ENCODE measurements at regions not wholly inside any gene's neighbourhood (a gene's known extent, or its start where the extent isn't known, plus 50 kb on each side); places are given as distances from the start of the nearest gene placed in this dataset.

DNA sequence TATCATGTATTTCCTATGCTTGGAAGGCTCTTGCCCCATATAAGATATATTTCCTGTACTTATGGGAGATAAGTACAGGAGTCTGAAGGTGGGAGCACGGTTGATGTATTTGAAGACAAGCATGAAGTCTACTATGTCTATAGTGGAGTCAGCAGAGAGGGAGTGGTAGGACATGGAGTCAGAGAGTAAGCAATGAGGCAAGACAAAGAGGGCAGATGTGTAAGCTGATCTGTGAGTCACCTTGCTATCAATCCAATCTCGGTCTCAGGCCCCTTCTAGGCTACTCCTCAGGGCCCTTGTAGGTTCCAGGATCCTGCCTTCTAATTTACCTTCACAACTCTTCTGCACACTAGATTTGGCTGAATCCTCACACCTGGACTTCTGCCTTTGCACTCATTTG is 105.5 kb downstream of the MACIR start:
- TF ChIP-seq CTCF (conservative IDR thresholded peaks at IDR 0.05; ENCODE audit: low read depth, low read length), result no peak
- no peak overlapping the region for H3K4me3 ChIP-seq (ENCODE audit: low read length)
- no peak for DNase-seq (ENCODE audit: low read depth)

GRCh38 chr5:103362211-103362610 is 103.6 kb downstream of the MACIR start:
- no peak for DNase-seq (ENCODE audit: low read depth)
- no peak overlapping the region for H3K4me3 ChIP-seq (ENCODE audit: low read length)
- no peak for TF ChIP-seq CTCF (conservative IDR thresholded peaks at IDR 0.05; ENCODE audit: low read depth, low read length)

GRCh38 chr5:103360475-103360874 is 101.9 kb downstream of the MACIR start:
- no peak for DNase-seq (ENCODE audit: low read depth)
- H3K4me3 ChIP-seq (ENCODE audit: low read length), result no peak overlapping the region
- no peak for TF ChIP-seq CTCF (conservative IDR thresholded peaks at IDR 0.05; ENCODE audit: low read depth, low read length)

GRCh38 chr5:103358305-103358995 is 99.9 kb downstream of the MACIR start:
- H3K4me3 ChIP-seq (ENCODE audit: low read length), result no peak overlapping the region
- DNase-seq (ENCODE audit: low read depth), result no peak
- no peak for TF ChIP-seq CTCF (conservative IDR thresholded peaks at IDR 0.05; ENCODE audit: low read depth, low read length)

DNA sequence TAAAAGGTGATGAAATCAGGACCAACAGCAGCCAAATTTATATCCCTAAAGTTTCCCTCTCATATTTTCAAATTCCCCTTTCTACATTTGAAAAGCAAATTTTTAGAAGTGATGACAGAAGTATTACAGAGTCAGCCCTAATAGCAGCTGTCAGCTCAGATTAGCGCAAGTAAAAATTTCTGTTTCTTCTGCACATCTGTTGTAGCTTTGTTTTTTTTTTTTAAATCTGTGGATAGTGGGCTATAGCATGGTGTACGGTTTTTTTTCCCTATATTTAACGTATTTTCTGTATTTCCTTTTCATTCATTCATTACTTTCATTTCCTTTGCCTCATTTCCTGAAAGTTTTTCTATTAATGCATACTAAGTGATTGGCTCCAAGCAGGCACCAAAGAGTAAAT is 99.1 kb downstream of the MACIR start:
- no peak overlapping the region for H3K4me3 ChIP-seq (ENCODE audit: low read length)
- no peak for TF ChIP-seq CTCF (conservative IDR thresholded peaks at IDR 0.05; ENCODE audit: low read depth, low read length)
- no peak for DNase-seq (ENCODE audit: low read depth)

DNA sequence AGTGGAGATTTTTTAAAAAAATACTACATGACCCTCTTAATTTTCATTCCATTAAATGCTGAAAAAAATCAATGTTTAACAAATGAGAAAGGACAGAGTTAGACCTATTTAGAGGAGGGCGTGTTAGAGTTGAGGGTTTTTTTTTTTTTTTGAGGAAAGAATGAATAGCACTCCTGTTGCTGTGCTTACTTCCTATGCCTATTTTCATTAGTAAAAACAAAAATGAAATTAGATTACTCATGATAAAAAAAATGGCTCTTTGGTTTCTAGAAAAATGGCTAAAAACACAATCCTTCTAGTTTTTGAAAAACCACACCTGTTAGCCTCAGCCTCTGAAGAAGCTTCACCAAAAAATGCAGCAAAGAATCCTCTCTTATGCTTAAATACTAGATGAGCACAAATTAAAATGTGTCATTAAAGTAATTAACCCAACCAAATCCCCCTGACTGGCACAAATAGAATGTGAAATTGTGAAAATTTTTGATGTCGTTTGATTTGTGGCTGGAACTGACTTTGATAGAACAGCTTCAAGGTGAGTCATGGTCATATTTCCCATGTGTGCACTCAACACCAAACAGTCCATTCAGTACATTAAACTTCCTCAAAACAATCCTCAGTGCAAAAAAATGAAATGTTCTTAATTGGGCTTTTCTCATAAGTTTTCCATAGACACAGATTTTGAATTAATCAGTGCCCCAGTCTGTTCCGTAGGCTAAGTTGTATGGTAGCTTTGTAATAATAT is 98.0 kb downstream of the MACIR start:
- TF ChIP-seq CTCF (conservative IDR thresholded peaks at IDR 0.05; ENCODE audit: low read depth, low read length), result no peak
- no peak for DNase-seq (ENCODE audit: low read depth)
- no peak overlapping the region for H3K4me3 ChIP-seq (ENCODE audit: low read length)

DNA sequence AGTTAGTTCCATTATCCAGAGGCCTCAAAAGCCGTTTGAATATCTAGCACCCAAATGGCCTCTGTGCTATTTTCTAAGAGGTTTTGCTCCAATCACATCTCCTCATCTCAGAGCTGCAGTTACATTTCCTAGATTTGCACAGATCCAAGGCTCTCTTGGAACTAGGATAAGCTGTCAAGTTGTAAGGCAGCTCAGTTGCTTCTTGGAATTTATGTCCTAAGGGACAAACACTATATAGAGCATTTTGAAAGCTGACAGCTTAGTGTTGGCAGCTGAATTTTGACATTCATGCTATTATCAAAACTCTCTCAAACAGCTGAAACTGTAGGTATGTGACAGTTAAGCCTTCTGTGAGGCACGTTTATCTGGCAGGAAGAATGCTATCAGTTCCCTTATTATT is 97.0 kb downstream of the MACIR start:
- TF ChIP-seq CTCF (conservative IDR thresholded peaks at IDR 0.05; ENCODE audit: low read depth, low read length), result no peak
- no peak overlapping the region for H3K4me3 ChIP-seq (ENCODE audit: low read length)
- DNase-seq (ENCODE audit: low read depth), result no peak

Measured in retinal pigment epithelial cell (primary cell).